PC-3 (cell line): ENCODE measurements at regions not wholly inside any gene's neighbourhood (a gene's known extent, or its start where the extent isn't known, plus 50 kb on each side); places are given as distances from the start of the nearest gene placed in this dataset.

ENCODE experiments used
- ATAC-seq: fragments of 200-7000 bp; cut with Tn5 transposase; 2 replicates; pipeline ENCODE4 v1.9.1; 2020; ENCODE audit warnings: mild to moderate bottlenecking, moderate library complexity
- BruUV-seq: library from RNA; stranded (reverse); fragments of 400-500 nt; replicated peaks from 2 replicates; lab custom pipeline; 2021; lab: Mats Ljungman, UMichigan
- CTCF ChIA-PET: fragments of 300-600 bp; sonication (Branson Sonifier 250); formaldehyde crosslinking; loops from one replicate; lab custom pipeline; 2022; ENCODE audit warnings: antibody characterized with exemption; lab: Charles Lee
- POLR2A ChIA-PET: fragments of 300-600 bp; sonication (Branson Sonifier 250); formaldehyde crosslinking; loops from one replicate; lab custom pipeline; 2022; ENCODE audit warnings: antibody characterized with exemption; ENCODE audit not compliant: unreplicated experiment; lab: Charles Lee
- DNase-seq: peaks from one replicate; pipeline ENCODE4 v3.0.0-alpha.2; 2015
- H2AFZ ChIP-seq: fragments of 300-600 bp; sonication (generic); 2 replicates; pipeline ENCODE4 v1.6.0; 2016; ENCODE audit warnings: antibody characterized with exemption, low read length
- H3F3A ChIP-seq: fragments of 300-600 bp; sonication (generic); one replicate; pipeline ENCODE4 v1.6.0; 2017; ENCODE audit warnings: antibody characterized with exemption, low read length, control low read depth, mild to moderate bottlenecking; ENCODE audit not compliant: unreplicated experiment
- H3K27ac ChIP-seq: fragments of 300-600 bp; sonication (generic); 2 replicates; pipeline ENCODE4 v1.5.1; 2016; ENCODE audit warnings: mild to moderate bottlenecking, low read length
- H3K27me3 ChIP-seq: fragments of 300-600 bp; sonication (generic); 2 replicates; pipeline ENCODE4 v1.6.1; 2016; ENCODE audit warnings: low read length, mixed read lengths
- H3K36me3 ChIP-seq: fragments of 300-600 bp; sonication (generic); 2 replicates; pipeline ENCODE4 v1.6.1; 2016; ENCODE audit warnings: low read depth, mixed run types, low read length, mixed read lengths
- H3K4me1 ChIP-seq: fragments of 300-600 bp; sonication (generic); 2 replicates; pipeline ENCODE4 v1.5.1; 2016; ENCODE audit warnings: low read length; ENCODE audit not compliant: insufficient read depth
- H3K4me2 ChIP-seq: fragments of 300-600 bp; sonication (generic); 2 replicates; pipeline ENCODE4 v1.6.0; 2016; ENCODE audit warnings: low read length
- H3K4me3 ChIP-seq: fragments of 300-600 bp; sonication (generic); 2 replicates; pipeline ENCODE4 v1.5.1; 2016; ENCODE audit warnings: mild to moderate bottlenecking, low read length, mixed read lengths
- H3K79me2 ChIP-seq: fragments of 300-600 bp; sonication (generic); 2 replicates; pipeline ENCODE4 v1.6.1; 2017; ENCODE audit warnings: low read length, mixed read lengths
- H3K9ac ChIP-seq: fragments of 300-600 bp; sonication (generic); 2 replicates; pipeline ENCODE4 v1.6.0; 2016; ENCODE audit warnings: mild to moderate bottlenecking, low read length
- H3K9me2 ChIP-seq: fragments of 300-600 bp; sonication (generic); replicated peaks from 2 replicates; pipeline ENCODE4 v1.6.1; 2016; ENCODE audit warnings: mixed run types, low read length, mixed read lengths
- H3K9me3 ChIP-seq: fragments of 300-600 bp; sonication (generic); 2 replicates; pipeline ENCODE4 v1.6.1; 2016; ENCODE audit warnings: low read length, mixed read lengths
- H4K20me1 ChIP-seq: fragments of 300-600 bp; sonication (generic); 2 replicates; pipeline ENCODE4 v1.6.1; 2016; ENCODE audit warnings: low read length, mixed read lengths
- CTCF ChIP-seq: fragments of 300-600 bp; sonication (generic); conservative IDR thresholded peaks from 2 replicates; pipeline ENCODE4 v1.5.1; 2017; ENCODE audit warnings: antibody characterized with exemption, low read depth, mild to moderate bottlenecking, low read length
- EZH2 ChIP-seq: fragments of 300-600 bp; sonication (generic); IDR thresholded peaks from one replicate; pipeline ENCODE4 v1.6.1; 2017; ENCODE audit warnings: antibody characterized with exemption, mild to moderate bottlenecking, low read length; ENCODE audit not compliant: unreplicated experiment
- EZH2phosphoT487 ChIP-seq: fragments of 300-600 bp; sonication (generic); IDR thresholded peaks from 2 replicates; pipeline ENCODE4 v1.6.1; 2018; ENCODE audit warnings: mild to moderate bottlenecking, antibody characterized with exemption, low read length, borderline replicate concordance
- intact Hi-C: fragments of 100-400 bp; cut with micrococcal nuclease; formaldehyde crosslinking; loops from 2 replicates; pipeline ENCODE4 v1.9.0; 2023

DNA sequence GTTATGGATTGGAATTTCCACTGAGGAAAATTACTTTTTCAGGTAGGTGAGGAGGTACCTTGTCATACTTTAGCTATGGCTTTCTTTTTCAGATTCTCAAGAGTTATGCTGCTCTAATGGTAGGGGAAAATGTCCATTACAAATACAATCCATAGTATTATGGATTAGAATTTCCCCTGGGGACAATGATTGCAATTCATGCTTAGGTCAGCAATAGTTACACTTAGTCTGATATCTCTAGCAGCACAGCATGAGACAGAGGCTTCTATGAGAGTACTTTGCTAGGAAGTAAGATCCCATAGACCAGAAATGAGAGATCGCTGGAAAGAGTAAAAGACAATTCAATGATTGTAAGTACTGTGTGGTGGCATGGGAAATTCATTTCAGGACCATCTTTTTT is 949.5 kb upstream of the CDH8 start:
- no TSS peak for BruUV-seq
- Histone ChIP-seq H3K4me3 (no peak overlapping the region), H3K36me3 (no peaks in the 10 kb centered on the region), H3K9ac (no peak overlapping the region), H2AFZ (no peak overlapping the region), H3F3A (no peaks in the 10 kb centered on the region), H3K9me3 (no peaks in the 10 kb centered on the region), H3K9me2 (no peaks in the 10 kb centered on the region), H3K27ac (no peak overlapping the region), H4K20me1 (no peaks in the 10 kb centered on the region), H3K4me2 (no peak overlapping the region), H3K27me3 (no peaks in the 10 kb centered on the region), H3K4me1 (no peaks in the 10 kb centered on the region), H3K79me2 (no peaks in the 10 kb centered on the region)
- TF ChIP-seq EZH2phosphoT487 (no peak), CTCF (no peak), EZH2 (no peak)
- ATAC-seq = no peak
- no peak for DNase-seq
- ChIA-PET CTCF (no interaction called here), POLR2A (no interaction called here)
- intact Hi-C loops = no loop called here

DNA sequence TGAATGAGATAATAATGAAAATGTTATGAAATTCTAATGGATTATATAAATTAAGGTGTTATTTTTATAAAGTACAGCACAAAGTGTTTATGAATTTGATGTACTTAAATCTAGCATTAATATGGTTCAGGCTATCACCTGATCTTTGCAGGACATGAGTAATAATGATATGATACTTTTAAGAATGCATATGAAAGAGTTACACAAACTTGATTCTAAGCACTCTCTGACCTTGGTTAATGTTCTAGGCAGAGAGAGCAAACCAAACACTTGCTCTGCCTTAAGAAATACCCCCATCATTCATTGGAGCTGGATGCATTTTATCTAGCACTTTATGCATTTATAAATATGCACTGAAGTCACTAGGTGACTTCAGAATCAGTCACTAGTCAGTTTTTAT is 942.2 kb upstream of the CDH8 start:
- TF ChIP-seq EZH2 = no peak
- no peak for TF ChIP-seq CTCF
- TF ChIP-seq EZH2phosphoT487 = no peak
- Histone ChIP-seq H3K9me2 (no peaks in the 10 kb centered on the region), H3K79me2 (no peaks in the 10 kb centered on the region), H3F3A (no peaks in the 10 kb centered on the region), H3K27me3 (no peaks in the 10 kb centered on the region), H3K27ac (no peak overlapping the region), H2AFZ (no peak overlapping the region), H3K4me2 (no peak overlapping the region), H3K9ac (no peak overlapping the region), H3K36me3 (no peaks in the 10 kb centered on the region), H3K4me1 (no peaks in the 10 kb centered on the region), H4K20me1 (no peaks in the 10 kb centered on the region), H3K9me3 (no peaks in the 10 kb centered on the region), H3K4me3 (no peak overlapping the region)
- BruUV-seq = no TSS peak
- intact Hi-C loops = no loop called here
- no peak for DNase-seq
- POLR2A ChIA-PET = no interaction called here
- ATAC-seq = no peak
- CTCF ChIA-PET = no interaction called here

- intact Hi-C loops = no loop called here
- POLR2A ChIA-PET = no interaction called here
These were observed 941.6 kb upstream of the CDH8 start for GRCh38 chr16:62977876-62978275.

More at GRCh38 chr16:62977876-62978275, 941.6 kb upstream of the CDH8 start:
- no TSS peak for BruUV-seq
- Histone ChIP-seq H3K27ac (no peak overlapping the region), H3K9me3 (no peaks in the 10 kb centered on the region), H3K36me3 (no peaks in the 10 kb centered on the region), H3K9me2 (no peaks in the 10 kb centered on the region), H3K9ac (no peak overlapping the region), H2AFZ (no peak overlapping the region), H3K79me2 (no peaks in the 10 kb centered on the region), H3K4me3 (no peak overlapping the region), H3K4me2 (no peak overlapping the region), H3F3A (no peaks in the 10 kb centered on the region), H4K20me1 (no peaks in the 10 kb centered on the region), H3K4me1 (no peaks in the 10 kb centered on the region), H3K27me3 (no peaks in the 10 kb centered on the region)
- no peak for DNase-seq
- CTCF ChIA-PET = no interaction called here
- TF ChIP-seq EZH2 (no peak), EZH2phosphoT487 (no peak), CTCF (no peak)
- ATAC-seq = no peak
